K562 (cell line): ENCODE measurements at regions not wholly inside any gene's neighbourhood (a gene's known extent, or its start where the extent isn't known, plus 50 kb on each side); places are given as distances from the start of the nearest gene placed in this dataset.

Source experiments
- ATAC-seq: fragments of 200-7000 bp; cut with Tn5 transposase; 3 replicates; pipeline ENCODE4 v1.9.1; 2020; ENCODE audit warnings: moderate library complexity
- BruUV-seq: library from RNA; stranded (reverse); fragments of 400-500 nt; replicated peaks from 2 replicates; lab custom pipeline; 2021; lab: Mats Ljungman, UMichigan
- CTCF ChIA-PET: fragments of 300-600 bp; formaldehyde crosslinking; extraction: SDS; loops from one replicate; lab custom pipeline; 2021; ENCODE audit warnings: low intra/inter-chr PET ratio; lab: Yijun Ruan, JAX
- POLR2A ChIA-PET: fragments of 300-600, 350-650 bp; sonication (Branson Sonifier 250); formaldehyde crosslinking; extraction: SDS; loops from one replicate; lab custom pipeline; 2021; ENCODE audit warnings: antibody characterized with exemption, inconsistent platforms; lab: Yijun Ruan, JAX
- DNase-seq, 4 experiments: peaks; one replicate each; pipeline versions ENCODE4 v3.0.0 to v3.0.0-alpha.2; 2011 to 2018; ENCODE audit warnings: low spot score in 3 of 4, mixed read lengths in 3 of 4; ENCODE audit errors: extremely low read depth in 1 of 4
- FAIRE-seq: peaks from 2 replicates; lab custom pipeline; 2011; peaks lifted over from hg19 to GRCh38; lab: Jason Lieb, UNC
- H2AFZ ChIP-seq: 2 replicates; pipeline ENCODE4 v1.6.0; 2011; ENCODE audit warnings: low read depth, low read length, control low read depth, inconsistent platforms
- H3K27ac ChIP-seq: fragments of 200-600 bp; 3 replicates; pipeline ENCODE4 v1.8.0; 2011; ENCODE audit warnings: low read depth, mild to moderate bottlenecking, control low read depth, inconsistent platforms, low read length, moderate library complexity, mixed read lengths; ENCODE audit errors: extremely low read depth
- H3K27me3 ChIP-seq, 2 experiments: fragments of 300-600 bp in 1 of 2; 2 replicates in 1 of 2; 3 replicates in 1 of 2; pipeline versions ENCODE4 v1.6.0 to v1.8.0; 2011; ENCODE audit warnings: inconsistent platforms in 2 of 2, low read length in 2 of 2, mild to moderate bottlenecking in 1 of 2, mixed read lengths in 1 of 2, moderate library complexity in 1 of 2; ENCODE audit not compliant: control insufficient read depth in 2 of 2, insufficient read depth in 2 of 2
- H3K36me3 ChIP-seq: fragments of 300-600 bp; 3 replicates; pipeline ENCODE4 v1.8.0; 2011; ENCODE audit warnings: mild to moderate bottlenecking, low read length, inconsistent platforms; ENCODE audit not compliant: control insufficient read depth, insufficient read depth
- H3K4me1 ChIP-seq, 2 experiments: fragments of 200-600 bp in 1 of 2; replicated peaks in 1 of 2; 2 replicates in 1 of 2; 3 replicates in 1 of 2; pipeline versions ENCODE4 v1.5.1 to v1.8.0; 2011; ENCODE audit warnings: inconsistent platforms in 2 of 2, low read length in 2 of 2, mild to moderate bottlenecking in 1 of 2, mixed read lengths in 1 of 2, moderate library complexity in 1 of 2; ENCODE audit not compliant: control insufficient read depth in 2 of 2, insufficient read depth in 2 of 2
- H3K4me2 ChIP-seq: 2 replicates; pipeline ENCODE4 v1.6.1; 2011; ENCODE audit warnings: low read length, control low read depth, inconsistent platforms, mixed read lengths; ENCODE audit not compliant: insufficient read depth
- H3K4me3 ChIP-seq: fragments of 200-600 bp; sonication (generic), shearing (Covaris generic); 2 replicates; pipeline ENCODE4 v1.5.1; 2016; ENCODE audit warnings: control low read depth, inconsistent platforms
- H3K79me2 ChIP-seq: fragments of 200-600 bp; 3 replicates; pipeline ENCODE4 v1.8.0; 2011; ENCODE audit warnings: low read length, inconsistent platforms; ENCODE audit not compliant: control insufficient read depth, insufficient read depth
- H3K9ac ChIP-seq, 2 experiments: 2 replicates each; pipeline versions ENCODE4 v1.6.0 to v1.6.1; 2011; ENCODE audit warnings: low read depth in 2 of 2, low read length in 2 of 2, control low read depth in 1 of 2, inconsistent platforms in 1 of 2, mild to moderate bottlenecking in 1 of 2, mixed read lengths in 1 of 2; ENCODE audit not compliant: insufficient read depth in 1 of 2
- H3K9me1 ChIP-seq: one replicate; pipeline ENCODE4 v1.6.0; 2011; ENCODE audit warnings: inconsistent platforms, mild to moderate bottlenecking, low read length, moderate library complexity; ENCODE audit not compliant: control insufficient read depth, insufficient read depth
- H3K9me3 ChIP-seq: replicated peaks from 2 replicates; pipeline ENCODE4 v1.5.1; 2011; ENCODE audit warnings: low read depth, low read length, inconsistent platforms; ENCODE audit not compliant: control insufficient read depth, insufficient read depth
- H4K20me1 ChIP-seq: replicated peaks from 2 replicates; pipeline ENCODE4 v1.6.1; 2011; ENCODE audit warnings: low read length, inconsistent platforms, mixed read lengths; ENCODE audit not compliant: control insufficient read depth, insufficient read depth
- BCL6 ChIP-seq: fragments of 250-450 bp; sonication (Bioruptor Pico); IDR thresholded peaks from 2 replicates; pipeline ENCODE4 v1.4.0; 2020
- CHAMP1 ChIP-seq: fragments of 450-650 bp; IDR thresholded peaks from 2 replicates; pipeline ENCODE4 v1.6.1; 2016; ENCODE audit warnings: mild to moderate bottlenecking
- HDAC8 ChIP-seq: fragments of 450-650 bp; IDR thresholded peaks from 2 replicates; pipeline ENCODE4 v1.6.1; 2016; ENCODE audit warnings: mild to moderate bottlenecking, missing genetic modification characterization, moderate library complexity, missing compliant biosample characterization
- MBD2 ChIP-seq: sonication (generic); IDR thresholded peaks from 2 replicates; pipeline ENCODE4 v1.6.1; 2016; ENCODE audit warnings: low read depth, borderline replicate concordance
- MTA1 ChIP-seq: fragments of 450-650 bp; IDR thresholded peaks from 2 replicates; pipeline ENCODE4 v1.6.1; 2017; ENCODE audit warnings: borderline replicate concordance
- RNF2 ChIP-seq: sonication (generic); IDR thresholded peaks from 2 replicates; pipeline ENCODE4 v1.6.1; 2016
- SMARCA5 ChIP-seq: fragments of 450-650 bp; IDR thresholded peaks from 2 replicates; pipeline ENCODE4 v1.6.1; 2016
- YBX1 ChIP-seq: fragments of 450-650 bp; IDR thresholded peaks from 2 replicates; pipeline ENCODE4 v1.7.1; 2016; ENCODE audit warnings: mild to moderate bottlenecking
- ZNF232 ChIP-seq: sonication (generic); formaldehyde crosslinking; IDR thresholded peaks from 2 replicates; pipeline ENCODE4 v1.8.0; 2022; ENCODE audit warnings: mild to moderate bottlenecking, missing genetic modification reagents
- ZNF239 ChIP-seq: fragments of 250-450 bp; sonication (Bioruptor Pico); IDR thresholded peaks from 2 replicates; pipeline ENCODE4 v1.4.0; 2020; ENCODE audit warnings: mild to moderate bottlenecking
- ZNF589 ChIP-seq: fragments of 200-800 bp; sonication (Bioruptor generic); IDR thresholded peaks from 2 replicates; pipeline ENCODE4 v1.6.1; 2016; ENCODE audit warnings: low read depth, missing genetic modification characterization, missing compliant biosample characterization
- WGBS: fragments of 100-300 bp; shearing (Covaris generic); methylation state at CpG from one replicate; pipeline ENCODE4 v1.1.6; 2016; ENCODE audit warnings: low coverage, mixed read lengths; ENCODE audit not compliant: insufficient coverage; ENCODE audit errors: missing lambda C conversion rate; 5-methylcytosine and 5-hydroxymethylcytosine counted together
- in situ Hi-C: fragments of 300-500 bp; cut with MboI; formaldehyde crosslinking; loops from 4 replicates; pipeline ENCODE4 v1.15.0; 2018; ENCODE audit warnings: inconsistent platforms, mixed read lengths
- intact Hi-C: fragments of 100-400 bp; cut with micrococcal nuclease; formaldehyde crosslinking; loops from 2 replicates; pipeline ENCODE4 v1.14.2; 2022
- TF ChIP-seq, protein P1 (sequence below): fragments of 250-450 bp; sonication (Bioruptor Pico); IDR thresholded peaks from 2 replicates; pipeline ENCODE4 v1.5.0; 2022; ENCODE audit warnings: mild to moderate bottlenecking

DNA sequence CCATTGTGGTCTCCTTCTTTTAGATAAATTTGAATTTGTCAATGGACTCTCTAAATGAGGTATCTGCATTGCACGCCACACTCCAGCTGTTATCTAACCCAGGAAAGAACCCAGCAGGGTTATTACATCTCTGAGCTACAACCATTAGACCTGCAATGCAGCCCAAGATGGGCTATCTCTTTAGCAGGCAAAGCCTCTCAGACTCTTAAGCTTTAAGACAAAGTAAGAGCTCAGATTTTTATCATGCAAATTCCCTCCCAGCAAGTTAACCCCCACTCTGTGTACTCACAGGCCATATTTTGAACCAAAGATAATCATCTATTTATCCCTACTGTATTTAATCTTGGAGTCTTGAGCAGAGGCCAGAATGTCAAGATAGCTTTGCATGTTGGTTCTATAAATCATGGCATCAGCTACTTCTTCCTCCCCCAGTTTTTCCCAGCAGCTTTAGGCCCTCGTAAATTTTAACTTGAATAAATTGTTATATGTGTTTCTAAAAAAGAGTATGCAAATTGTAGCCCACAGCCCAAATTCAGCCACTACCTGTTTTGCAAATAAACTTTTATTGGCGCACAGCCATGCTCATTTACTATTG is 273.7 kb upstream of the PKDCC start:
- no peak overlapping the region for H3K4me3 ChIP-seq
- no peak overlapping the region for H3K9ac ChIP-seq
- FAIRE-seq (no peak), ATAC-seq (no peak)
- H3K9me1 ChIP-seq = no peaks in the 10 kb centered on the region
- H3K36me3 ChIP-seq = no peaks in the 10 kb centered on the region
- in situ Hi-C loops = loop anchor here (10.0 kb wide), 1 partner anchor 1869 kb away; no protein-coding TSS in a partner anchor
- H3K9me3 ChIP-seq = no peaks in the 10 kb centered on the region
- TF ChIP-seq ZNF232 (CRISPR knock-in tag) = no peak
- TF ChIP-seq HDAC8 (tag) = no peak
- TF ChIP-seq CHAMP1 = no peak
- no peak for TF ChIP-seq SMARCA5
- no peak for TF ChIP-seq ZNF589 (CRISPR knock-in tag)
- TF ChIP-seq, protein P1, sequence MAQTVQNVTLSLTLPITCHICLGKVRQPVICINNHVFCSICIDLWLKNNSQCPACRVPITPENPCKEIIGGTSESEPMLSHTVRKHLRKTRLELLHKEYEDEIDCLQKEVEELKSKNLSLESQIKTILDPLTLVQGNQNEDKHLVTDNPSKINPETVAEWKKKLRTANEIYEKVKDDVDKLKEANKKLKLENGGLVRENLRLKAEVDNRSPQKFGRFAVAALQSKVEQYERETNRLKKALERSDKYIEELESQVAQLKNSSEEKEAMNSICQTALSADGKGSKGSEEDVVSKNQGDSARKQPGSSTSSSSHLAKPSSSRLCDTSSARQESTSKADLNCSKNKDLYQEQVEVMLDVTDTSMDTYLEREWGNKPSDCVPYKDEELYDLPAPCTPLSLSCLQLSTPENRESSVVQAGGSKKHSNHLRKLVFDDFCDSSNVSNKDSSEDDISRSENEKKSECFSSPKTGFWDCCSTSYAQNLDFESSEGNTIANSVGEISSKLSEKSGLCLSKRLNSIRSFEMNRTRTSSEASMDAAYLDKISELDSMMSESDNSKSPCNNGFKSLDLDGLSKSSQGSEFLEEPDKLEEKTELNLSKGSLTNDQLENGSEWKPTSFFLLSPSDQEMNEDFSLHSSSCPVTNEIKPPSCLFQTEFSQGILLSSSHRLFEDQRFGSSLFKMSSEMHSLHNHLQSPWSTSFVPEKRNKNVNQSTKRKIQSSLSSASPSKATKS (CRISPR knock-in tag) = no peak
- TF ChIP-seq BCL6 (CRISPR knock-in tag) = no peak
- TF ChIP-seq RNF2 = no peak
- TF ChIP-seq YBX1 = no peak
- no peak for TF ChIP-seq MBD2
- TF ChIP-seq ZNF239 (CRISPR knock-in tag) = no peak
- no peak for TF ChIP-seq MTA1
- TF ChIP-seq, all 486 proteins: peak for 0
- Histone ChIP-seq H3K4me1 (no peaks in the 10 kb centered on the region), H3K79me2 (no peaks in the 10 kb centered on the region), H2AFZ (no peak overlapping the region), H3K27ac (no peak overlapping the region), H3K27me3 (no peaks in the 10 kb centered on the region), H3K4me2 (no peak overlapping the region), H4K20me1 (no peaks in the 10 kb centered on the region)
- ChIA-PET CTCF (no interaction called here), POLR2A (interaction anchor here (1.1 to 1.3 kb wide), 2 partner anchors 14 to 40 kb away, joined by 3 to 5 read pairs; no protein-coding TSS in a partner anchor)
- no peak for DNase-seq
- WGBS = 0% methylated on average over 3 of the region's 3 CpGs
- BruUV-seq = no TSS peak
- intact Hi-C loops = no loop called here
